ENCODE measurements at regions not wholly inside any gene's neighbourhood (a gene's known extent, or its start where the extent isn't known, plus 50 kb on each side); places are given as distances from the start of the nearest gene placed in this dataset.
"Not testable (repeated sequence)": the region's sequence is repeated elsewhere in the genome, so short reads cannot be mapped to it uniquely, and the experiment has no call there.

DNA sequence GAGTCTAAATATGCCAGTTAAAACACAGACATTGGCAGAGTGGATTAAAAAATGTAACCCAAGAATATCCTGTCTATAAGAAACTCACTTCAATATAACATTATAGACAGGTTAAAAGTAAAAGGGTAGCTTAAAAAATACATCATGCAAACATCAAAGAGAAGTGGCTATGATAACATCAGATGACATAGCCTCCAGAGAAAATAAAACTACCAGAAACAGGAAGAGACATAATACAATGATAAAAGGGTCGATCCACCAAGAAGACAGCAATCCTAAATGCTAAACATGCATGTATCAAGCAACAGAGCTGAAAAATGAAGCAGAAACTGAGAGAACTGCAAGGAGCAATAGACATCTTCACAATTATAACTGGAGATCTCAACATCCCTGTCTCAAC, 190.2 kb upstream of the NR5A2 start:
- TF ChIP-seq, protein P1, sequence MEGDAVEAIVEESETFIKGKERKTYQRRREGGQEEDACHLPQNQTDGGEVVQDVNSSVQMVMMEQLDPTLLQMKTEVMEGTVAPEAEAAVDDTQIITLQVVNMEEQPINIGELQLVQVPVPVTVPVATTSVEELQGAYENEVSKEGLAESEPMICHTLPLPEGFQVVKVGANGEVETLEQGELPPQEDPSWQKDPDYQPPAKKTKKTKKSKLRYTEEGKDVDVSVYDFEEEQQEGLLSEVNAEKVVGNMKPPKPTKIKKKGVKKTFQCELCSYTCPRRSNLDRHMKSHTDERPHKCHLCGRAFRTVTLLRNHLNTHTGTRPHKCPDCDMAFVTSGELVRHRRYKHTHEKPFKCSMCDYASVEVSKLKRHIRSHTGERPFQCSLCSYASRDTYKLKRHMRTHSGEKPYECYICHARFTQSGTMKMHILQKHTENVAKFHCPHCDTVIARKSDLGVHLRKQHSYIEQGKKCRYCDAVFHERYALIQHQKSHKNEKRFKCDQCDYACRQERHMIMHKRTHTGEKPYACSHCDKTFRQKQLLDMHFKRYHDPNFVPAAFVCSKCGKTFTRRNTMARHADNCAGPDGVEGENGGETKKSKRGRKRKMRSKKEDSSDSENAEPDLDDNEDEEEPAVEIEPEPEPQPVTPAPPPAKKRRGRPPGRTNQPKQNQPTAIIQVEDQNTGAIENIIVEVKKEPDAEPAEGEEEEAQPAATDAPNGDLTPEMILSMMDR (IDR thresholded peaks at IDR 0.05) = no peak
- Histone ChIP-seq H3K27me3 (no peaks in the 10 kb centered on the region), H3K27ac (no peak overlapping the region), H3K4me1 (no peaks in the 10 kb centered on the region), H3K36me3 (no peaks in the 10 kb centered on the region), H3K9me3 (peaks cover 0 to 5% (median 0%) of the 10 kb centered on the region in 3 donors), H3K4me3 (no peak overlapping the region)
- intact Hi-C loops (cut with DNase I; ENCODE audit: low total_unique reads) = no loop called here
- DNase-seq = no peak

DNA sequence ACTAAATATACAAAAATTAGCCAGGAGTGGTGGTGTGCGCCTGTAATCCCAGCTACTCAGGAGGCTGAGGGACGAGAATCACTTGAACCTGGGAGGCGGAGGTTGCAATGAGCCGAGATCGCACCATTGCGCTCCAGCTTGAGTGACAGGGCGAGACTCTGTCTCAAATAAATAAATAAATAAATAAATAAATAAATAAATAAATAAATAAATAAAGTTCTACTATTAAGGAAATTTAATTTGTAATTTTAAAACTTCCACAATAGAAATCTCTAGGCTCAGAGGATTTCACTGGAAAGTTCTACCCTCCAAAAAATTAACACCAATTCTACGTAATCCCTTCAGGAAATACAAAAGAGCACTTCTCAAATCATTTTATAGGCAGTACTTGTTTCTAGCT, 187.9 kb upstream of the NR5A2 start:
- H3K36me3 ChIP-seq; H3K4me1 ChIP-seq; intact Hi-C loops (cut with DNase I; ENCODE audit: low total_unique reads); DNase-seq; H3K27me3 ChIP-seq; H3K27ac ChIP-seq; H3K9me3 ChIP-seq; H3K4me3 ChIP-seq: not testable (repeated sequence)

GRCh38 chr1:199843096-199843495, 184.4 kb upstream of the NR5A2 start:
- H3K36me3 ChIP-seq; H3K4me3 ChIP-seq; intact Hi-C loops (cut with DNase I; ENCODE audit: low total_unique reads); H3K9me3 ChIP-seq; DNase-seq; H3K27ac ChIP-seq; H3K4me1 ChIP-seq; H3K27me3 ChIP-seq: not testable (repeated sequence)

GRCh38 chr1:199843861-199844260, 183.6 kb upstream of the NR5A2 start:
- H3K4me3 ChIP-seq = no peak overlapping the region
- no peaks in the 10 kb centered on the region for H3K27me3 ChIP-seq
- DNase-seq = no peak
- no peaks in the 10 kb centered on the region for H3K4me1 ChIP-seq
- intact Hi-C loops (cut with DNase I; ENCODE audit: low total_unique reads) = no loop called here
- no peaks in the 10 kb centered on the region for H3K9me3 ChIP-seq
- no peak overlapping the region for H3K27ac ChIP-seq
- no peaks in the 10 kb centered on the region for H3K36me3 ChIP-seq
- TF ChIP-seq, protein P1 (IDR thresholded peaks at IDR 0.05) = no peak

DNA sequence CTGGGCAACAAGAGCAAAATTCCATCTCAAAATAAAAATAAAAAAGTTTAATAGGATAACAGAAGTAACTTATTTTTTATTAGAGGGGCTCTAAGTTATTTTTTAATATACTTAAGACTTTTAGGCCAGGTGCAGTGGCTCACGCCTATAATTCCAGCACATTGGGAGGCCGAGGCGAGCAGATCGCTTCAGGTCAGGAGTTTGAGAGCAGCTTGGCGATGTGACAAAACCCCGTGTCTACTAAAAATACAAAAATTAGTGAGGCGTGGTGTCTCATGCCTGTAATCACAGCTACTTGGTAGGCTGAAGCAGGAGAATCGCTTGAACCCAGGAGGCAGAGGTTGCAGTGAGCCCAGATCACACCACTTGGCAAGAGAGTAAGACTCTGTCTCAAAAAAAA, 180.5 kb upstream of the NR5A2 start:
- TF ChIP-seq, protein P1 (IDR thresholded peaks at IDR 0.05) = no peak
- Histone ChIP-seq H3K36me3 (no peaks in the 10 kb centered on the region), H3K9me3 (no peaks in the 10 kb centered on the region), H3K27me3 (no peaks in the 10 kb centered on the region), H3K4me1 (no peaks in the 10 kb centered on the region), H3K27ac (no peak overlapping the region), H3K4me3 (no peak overlapping the region)
- intact Hi-C loops (cut with DNase I; ENCODE audit: low total_unique reads) = no loop called here
- no peak for DNase-seq

GRCh38 chr1:199851439-199852140, 175.9 kb upstream of the NR5A2 start:
- H3K27ac ChIP-seq = no peak overlapping the region
- DNase-seq = no peak
- H3K9me3 ChIP-seq = no peaks in the 10 kb centered on the region
- H3K4me3 ChIP-seq = no peak overlapping the region
- H3K36me3 ChIP-seq = no peaks in the 10 kb centered on the region
- intact Hi-C loops (cut with DNase I; ENCODE audit: low total_unique reads) = no loop called here
- H3K4me1 ChIP-seq = no peaks in the 10 kb centered on the region
- TF ChIP-seq, protein P1 (IDR thresholded peaks at IDR 0.05) = no peak
- no peaks in the 10 kb centered on the region for H3K27me3 ChIP-seq

Data from tibial artery (tissue), 4 donors.